GM18517 (cell line): ENCODE measurements at regions not wholly inside any gene's neighbourhood (a gene's known extent, or its start where the extent isn't known, plus 50 kb on each side); places are given as distances from the start of the nearest gene placed in this dataset.
"Not testable (repeated sequence)": the region's sequence is repeated elsewhere in the genome, so short reads cannot be mapped to it uniquely, and the experiment has no call there.

Source experiments
- ATAC-seq: cut with Tn5 transposase; IDR thresholded peaks from one replicate; pipeline ENCODE4 v1.9.1; 2021; ENCODE audit warnings: mild to moderate bottlenecking, moderate library complexity; ENCODE audit not compliant: unreplicated experiment

GRCh38 chr4:84291969-84292368, 207.1 kb downstream of the NKX6-1 start:
- no peak for ATAC-seq

DNA sequence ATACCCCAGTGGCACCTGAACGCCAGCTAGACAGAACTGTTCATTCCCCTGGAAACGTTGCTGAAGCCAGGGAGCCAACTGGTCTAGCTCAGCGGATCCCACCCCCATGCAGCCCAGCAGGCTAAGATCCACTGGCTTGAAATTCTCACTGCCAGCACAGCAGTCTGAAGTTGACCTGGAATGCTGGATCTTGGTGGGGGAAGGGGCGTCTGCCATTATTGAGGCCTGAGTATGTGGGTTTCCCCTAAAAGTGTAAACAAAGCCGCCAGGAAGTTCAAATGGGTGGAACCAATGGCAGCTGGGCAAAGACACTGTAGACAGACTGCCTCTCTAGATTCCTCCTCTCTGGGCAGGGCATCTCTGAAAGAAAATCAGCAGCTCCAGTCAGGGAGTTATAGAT, 213.0 kb downstream of the NKX6-1 start:
- no peak for ATAC-seq

DNA sequence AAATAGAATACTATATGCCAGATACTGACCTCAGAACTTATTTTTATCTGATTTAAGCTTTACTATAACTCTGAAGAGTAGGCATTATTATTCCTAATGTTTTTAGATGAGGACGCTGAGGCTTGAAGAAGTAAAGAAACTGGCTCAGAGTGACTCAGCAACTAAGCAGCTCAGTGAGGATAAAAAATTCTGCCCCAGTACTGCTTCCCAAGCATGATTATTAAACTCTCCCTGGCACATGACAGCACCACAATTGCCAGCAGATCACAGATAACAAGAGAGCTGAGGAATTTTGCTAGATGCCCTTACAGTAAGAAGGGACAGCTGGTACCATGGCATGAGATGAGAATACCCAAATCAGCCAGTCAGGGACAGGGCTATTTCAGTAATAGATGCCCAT, 219.4 kb downstream of the NKX6-1 start:
- no peak for ATAC-seq

DNA sequence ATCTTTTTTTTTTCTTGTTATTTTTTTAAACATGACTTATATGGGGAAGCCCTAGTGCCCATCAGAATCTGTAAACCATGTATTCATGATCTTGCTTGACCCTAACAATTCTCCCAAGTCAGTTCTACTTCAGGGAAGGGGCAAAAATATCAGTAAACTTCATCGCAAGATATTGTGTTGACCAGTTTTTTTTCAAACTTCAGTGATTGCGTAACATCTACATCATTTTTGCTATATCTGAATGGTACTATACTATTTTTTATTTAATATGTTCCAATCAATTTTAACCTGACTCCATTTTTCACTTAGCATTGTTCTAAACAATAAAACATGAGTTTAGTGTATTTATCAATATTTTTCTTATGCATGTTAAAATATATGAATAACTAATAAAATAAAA, 221.2 kb downstream of the NKX6-1 start:
- ATAC-seq: no peak

DNA sequence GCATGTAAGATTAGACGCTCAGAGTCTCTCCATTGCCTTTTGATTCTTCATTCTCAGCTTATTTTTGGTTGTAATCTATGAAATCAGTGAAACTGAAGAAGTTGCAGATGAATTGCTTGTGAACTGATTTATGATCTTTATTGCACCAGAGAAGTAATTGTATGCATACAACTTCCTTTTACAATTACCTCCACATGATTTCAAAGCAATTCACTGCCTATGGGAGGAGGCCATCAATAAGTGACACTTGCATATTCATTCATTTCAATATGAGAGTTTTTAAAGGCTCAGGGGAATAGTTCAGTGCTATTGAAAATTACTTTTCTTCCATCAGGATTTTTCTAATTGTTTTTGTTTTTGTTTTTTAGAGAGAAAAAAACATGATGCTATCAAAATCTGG, 222.3 kb downstream of the NKX6-1 start:
- no peak for ATAC-seq

- no peak for ATAC-seq
Observed at GRCh38 chr4:84269536-84270044, 229.5 kb downstream of the NKX6-1 start.

GRCh38 chr4:84264652-84265051, 234.4 kb downstream of the NKX6-1 start:
- ATAC-seq: no peak

- peak; percentile 69 for ATAC-seq
Observed at GRCh38 chr4:84263415-84263814, 235.7 kb downstream of the NKX6-1 start.

DNA sequence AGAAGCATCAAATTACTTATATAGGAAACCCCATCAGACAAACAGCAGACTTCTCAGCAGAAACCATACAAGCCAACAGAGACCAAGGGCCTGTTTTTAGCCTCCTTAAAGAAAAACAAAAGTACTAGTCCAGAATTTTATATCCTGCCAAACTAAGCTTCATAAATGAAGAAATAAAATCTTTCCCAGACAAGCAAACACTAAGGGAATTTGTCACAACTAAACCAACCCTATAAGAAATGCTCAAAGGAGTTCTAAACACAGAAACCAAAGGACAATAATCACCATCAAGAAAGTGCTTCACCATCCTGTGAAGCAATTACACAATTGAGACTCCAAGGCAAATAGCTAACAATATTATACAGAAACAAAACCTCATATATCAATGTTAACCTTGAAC, 238.6 kb downstream of the NKX6-1 start:
- ATAC-seq: no peak

- ATAC-seq: peak; percentile 58
Observed at GRCh38 chr4:84258905-84259830, 239.9 kb downstream of the NKX6-1 start.

- ATAC-seq: no peak
Observed at GRCh38 chr4:84254537-84254936, 244.6 kb downstream of the NKX6-1 start.

DNA sequence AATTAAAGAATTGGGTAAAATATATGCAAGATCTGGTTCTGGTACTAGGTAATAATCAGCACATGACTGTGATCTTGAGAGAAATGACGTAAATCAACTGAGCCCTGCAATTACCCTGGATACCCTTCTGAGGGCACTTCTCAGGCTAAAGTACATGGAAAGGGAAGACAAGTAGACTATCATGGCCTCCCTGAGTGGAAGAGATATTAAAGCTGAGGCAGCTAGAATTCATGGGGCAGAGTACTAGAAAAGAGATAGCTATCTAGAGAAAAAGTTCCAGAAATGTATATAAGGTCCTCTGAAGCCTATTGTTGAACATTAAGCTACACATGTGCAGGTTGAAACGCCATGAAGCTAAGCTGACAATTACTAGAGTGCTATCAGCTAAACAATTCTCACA, 249.6 kb downstream of the NKX6-1 start:
- ATAC-seq: no peak

GRCh38 chr4:84245042-84245441, 254.1 kb downstream of the NKX6-1 start:
- not testable (repeated sequence) for ATAC-seq

DNA sequence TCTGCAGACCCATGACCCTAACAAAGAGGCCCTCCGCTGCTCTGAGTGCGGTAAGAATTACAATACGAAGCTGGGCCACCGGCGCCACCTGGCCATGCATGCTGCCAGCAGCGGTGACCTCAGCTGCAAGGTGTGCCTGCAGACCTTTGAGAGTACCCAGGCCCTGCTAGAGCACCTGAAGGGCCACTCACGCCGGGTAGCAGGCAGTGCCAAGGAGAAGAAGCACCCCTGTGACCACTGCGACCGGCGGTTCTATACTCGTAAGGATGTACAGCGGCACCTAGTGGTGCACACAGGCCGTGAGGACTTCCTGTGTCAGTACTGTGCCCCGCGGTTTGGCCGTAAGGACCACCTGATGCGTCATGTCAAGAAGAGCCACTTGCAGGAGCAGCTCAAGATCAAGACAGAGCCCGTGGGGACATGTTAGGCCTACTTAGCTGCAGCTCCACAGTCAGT, 254.7 kb downstream of the NKX6-1 start:
- not testable (repeated sequence) for ATAC-seq

DNA sequence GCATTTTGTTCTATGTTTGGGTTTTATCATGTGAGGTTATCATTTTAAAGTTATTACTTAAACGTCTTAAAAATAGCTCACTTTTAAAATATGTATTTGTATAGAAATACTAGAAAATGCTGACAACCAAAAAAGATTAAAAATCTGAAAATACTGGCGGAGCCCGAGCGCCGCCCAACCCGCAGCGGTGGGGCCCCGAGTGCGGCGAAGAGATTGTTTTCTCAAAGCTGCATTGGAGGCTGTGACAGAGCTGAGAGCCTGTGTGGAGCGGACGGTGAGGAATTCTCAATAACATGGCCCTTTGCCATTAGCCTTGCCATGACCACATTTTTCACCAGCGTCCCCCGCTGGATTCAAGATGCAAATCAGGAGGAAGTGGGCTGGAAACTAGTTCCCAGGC, 255.4 kb downstream of the NKX6-1 start:
- no peak for ATAC-seq

DNA sequence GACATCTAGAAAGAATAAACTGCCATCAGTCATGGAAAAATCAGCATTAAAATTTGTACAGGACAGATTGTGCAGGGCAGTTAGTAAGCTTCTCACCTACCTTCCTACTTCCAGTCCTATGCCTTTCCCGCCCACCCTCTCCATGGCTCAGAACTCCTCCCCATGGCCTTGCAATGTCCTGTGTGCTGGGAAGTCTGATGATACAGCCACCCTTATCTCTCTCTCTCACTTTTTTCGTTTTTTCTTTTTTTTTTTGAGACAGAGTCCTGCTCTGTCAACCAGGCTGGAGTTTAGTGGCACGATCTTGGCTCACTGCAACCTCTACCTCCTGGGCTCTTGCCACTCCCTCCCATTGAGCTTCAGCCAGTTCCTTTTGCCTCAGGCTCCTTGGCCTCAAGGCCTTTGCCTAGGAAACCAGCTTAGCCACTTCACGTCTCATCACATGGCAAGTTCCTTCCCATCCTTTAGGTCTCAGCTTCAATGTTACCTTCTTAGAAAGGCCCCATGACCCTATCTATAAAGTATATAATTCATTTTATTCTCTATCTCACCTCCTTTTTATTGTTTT, 259.7 kb downstream of the NKX6-1 start:
- no peak for ATAC-seq

DNA sequence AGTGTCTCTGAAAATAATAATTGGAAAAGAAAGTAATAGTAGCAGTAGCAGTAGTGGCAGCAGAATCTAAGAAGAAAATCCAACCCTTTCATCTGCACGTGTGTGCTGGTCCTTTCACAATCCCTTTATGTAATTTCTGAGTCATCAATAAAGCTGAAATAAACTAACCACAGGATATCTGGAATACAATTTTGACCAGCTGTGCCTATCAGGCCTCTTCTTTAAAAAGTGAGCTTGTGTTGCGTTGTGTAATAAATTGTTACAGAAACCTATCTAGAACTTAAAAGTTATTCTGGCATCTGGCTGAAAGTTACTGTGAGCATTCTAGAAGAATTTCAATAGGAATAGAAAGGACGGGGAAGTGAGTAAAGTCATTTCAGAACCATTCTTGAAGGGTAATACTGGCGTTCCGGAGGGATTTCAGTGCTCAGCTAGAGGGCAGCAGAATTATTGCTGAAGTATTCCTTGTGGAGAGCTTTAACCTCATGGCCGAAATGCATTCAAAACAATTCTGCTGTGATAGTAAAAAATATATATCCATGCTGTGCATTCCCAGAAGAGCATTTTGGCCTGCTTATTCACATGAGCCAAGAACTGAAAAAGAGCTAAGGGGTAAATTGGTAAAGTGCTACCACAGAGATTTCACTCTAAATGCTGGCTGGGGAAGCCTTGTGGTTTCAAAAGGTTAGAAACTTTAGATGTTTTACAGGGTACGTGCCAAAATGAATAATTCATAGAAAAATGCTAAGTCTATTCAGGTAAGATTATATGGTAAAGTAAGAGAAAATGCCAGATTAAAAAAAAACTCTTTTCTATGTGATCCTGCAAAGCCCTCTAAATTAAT, 260.6 kb downstream of the NKX6-1 start:
- ATAC-seq: no peak

- no peak for ATAC-seq
Observed at GRCh38 chr4:84237008-84237407, 262.1 kb downstream of the NKX6-1 start.

DNA sequence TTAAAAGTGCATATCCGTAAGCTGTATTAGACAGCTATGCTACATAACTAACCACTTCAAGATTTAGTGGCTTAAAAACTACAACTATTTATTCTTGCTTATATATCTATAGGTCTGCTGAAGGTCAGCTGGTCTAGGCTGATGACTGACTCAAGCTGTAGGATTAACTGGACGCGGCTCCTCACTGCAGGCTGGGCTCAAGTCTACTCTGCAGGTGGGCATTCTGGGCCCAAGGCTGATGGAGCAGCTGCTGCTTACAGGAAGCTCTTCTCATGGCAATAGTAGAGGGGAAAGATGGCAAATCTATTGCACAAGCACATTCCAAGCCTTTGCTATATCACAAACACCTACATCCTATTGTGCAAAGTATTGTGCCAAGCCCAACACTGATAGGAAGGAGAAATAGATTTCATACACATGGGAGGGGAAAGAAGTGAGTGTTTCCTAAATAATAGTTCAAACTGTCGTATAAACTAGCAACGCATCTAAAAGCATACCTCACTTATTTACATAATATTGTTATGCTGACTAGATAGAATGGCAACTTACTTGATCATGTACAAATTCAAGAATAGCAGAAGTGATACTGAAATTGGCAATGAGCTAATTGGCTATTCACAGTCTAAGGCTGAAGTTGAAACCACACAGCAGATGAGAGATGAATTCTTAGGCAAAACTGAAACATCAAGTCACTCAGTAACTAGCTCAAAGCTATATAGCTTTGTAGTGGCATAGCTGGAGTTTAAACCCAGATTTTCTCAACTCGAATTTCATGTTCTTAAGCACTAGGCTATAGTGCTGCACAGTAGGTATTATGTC, 263.8 kb downstream of the NKX6-1 start:
- peak; percentile 100 for ATAC-seq

DNA sequence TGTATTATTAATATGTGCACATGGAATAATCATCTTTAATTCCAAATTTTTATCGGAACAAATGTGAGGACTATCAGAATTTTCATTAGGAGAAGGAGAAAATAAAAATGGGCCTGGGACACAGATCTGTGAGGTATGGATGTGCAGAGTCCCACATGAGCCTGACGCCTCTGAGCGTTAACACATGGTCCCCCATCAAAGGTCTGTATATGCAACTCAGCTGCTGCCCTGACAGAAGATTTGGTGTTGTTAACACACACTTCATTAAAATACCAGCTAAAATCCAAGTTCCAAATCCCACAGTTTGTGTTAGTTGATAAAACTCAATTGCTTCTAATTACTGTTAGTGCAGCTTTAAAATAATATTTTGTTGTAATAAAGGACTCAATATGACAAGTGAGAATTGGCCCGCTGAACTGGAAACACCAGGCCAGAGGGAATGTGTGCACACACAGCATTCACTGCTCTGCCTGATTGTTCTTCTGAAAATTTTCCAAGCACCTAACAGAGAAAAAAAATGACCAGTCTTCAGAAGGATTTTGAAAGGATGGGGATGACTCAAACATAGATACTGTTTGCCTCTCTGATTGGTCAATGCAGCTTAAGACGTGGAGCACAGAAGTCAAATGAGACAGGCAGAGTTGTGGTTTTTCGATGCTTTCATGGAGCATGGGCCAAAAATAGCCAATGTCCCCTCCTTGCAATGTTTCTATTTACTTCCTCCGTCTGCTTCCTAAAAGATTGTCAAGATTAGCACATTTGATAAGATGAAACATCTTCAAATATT, 266.6 kb downstream of the NKX6-1 start:
- no peak for ATAC-seq
